ENCODE measurements at regions not wholly inside any gene's neighbourhood (a gene's known extent, or its start where the extent isn't known, plus 50 kb on each side); places are given as distances from the start of the nearest gene placed in this dataset.

DNA sequence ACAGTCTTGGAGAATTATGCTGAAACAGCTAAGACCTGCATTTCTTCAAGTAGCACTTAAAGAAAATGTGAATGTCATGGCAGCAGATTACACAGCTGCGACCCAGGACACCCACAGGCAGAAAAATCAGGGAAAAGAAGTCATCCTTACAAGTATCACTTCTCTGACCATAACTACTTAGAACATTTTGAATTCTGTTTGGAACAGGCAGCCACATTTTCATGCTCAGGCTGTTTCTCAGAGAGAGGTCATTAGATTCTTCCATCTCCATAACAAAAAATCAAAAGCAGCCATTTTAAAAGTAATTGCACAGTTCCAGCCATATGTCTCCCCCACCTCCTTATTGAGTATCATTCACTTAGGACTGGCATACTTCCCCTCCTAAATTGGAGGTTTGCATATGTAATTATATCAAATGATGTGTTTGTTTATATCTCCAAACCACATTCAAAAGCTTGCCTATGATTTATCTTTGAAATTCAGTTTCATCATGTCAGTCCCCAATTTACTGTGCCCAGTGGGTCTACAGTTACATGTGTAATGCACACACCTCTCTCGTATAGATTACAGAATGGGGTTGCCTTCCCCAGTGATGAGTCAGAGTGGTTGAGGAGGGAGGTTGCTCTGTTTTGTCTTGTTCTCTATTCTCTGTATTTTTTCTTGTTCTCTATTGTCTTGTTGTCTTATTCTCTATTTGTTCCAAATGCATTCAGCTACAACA lies 276.5 kb upstream of the MTNR1B start:
- DNase-seq (ENCODE audit: extremely low read depth, low read depth) = no peak

DNA sequence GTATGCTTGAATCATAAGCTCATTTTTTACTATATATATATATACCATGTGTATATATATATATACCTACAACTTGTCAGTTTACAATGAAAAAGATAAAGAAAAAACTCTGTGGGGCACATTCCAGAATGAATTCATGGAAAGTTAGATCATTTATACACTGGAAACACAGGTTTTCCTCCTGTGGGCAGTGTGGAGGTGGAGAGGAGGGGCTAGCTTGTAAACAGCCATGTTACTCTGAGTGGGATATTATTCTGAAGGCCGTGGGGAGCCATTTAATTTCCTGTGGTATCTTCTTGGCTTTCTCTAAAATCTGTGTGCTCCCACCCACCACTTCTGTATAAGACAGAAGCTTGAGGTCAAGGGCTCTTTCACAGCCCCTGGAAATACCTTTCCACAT lies 273.4 kb upstream of the MTNR1B start:
- no peak for DNase-seq (ENCODE audit: extremely low read depth, low read depth)

DNA sequence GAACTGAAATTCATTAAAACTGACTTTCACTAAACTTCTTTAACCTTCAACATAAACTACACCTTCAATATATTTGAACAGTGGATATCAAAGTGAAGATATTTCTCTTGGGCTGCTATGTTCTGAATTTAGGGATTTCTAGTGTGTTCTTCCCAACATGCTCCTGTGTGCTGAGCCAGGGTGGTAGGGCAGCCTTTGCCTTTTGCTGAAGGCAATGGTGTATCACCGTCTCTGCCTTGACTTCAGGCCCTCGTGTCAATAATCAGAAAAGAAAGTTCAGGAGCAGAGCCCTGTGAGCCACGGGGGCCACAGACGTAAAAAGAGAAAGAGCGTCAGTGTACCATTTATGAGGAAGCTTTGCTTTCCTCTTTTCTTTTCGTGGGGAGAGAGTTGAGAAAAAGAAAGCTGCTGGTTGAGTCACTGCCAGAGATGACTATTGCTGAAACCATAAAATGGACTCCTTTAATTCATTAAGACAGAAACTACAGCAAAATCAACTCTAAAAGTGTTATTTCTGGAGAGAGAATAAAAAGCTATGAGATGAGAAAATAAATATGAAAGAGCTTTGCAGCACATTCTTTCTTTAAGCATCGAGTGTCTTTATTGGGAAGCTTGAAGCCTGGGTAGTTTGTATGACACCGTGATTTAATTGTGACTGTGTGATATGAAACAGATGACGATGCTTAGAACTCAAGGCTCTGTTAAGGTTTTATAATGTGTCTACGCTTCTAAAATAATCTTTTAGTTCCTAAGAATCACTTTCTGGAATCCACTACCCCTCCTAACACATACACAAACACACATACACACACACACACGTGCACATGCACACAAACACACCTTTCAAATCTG lies 271.8 kb upstream of the MTNR1B start:
- no peak for DNase-seq (ENCODE audit: extremely low read depth, low read depth)

DNA sequence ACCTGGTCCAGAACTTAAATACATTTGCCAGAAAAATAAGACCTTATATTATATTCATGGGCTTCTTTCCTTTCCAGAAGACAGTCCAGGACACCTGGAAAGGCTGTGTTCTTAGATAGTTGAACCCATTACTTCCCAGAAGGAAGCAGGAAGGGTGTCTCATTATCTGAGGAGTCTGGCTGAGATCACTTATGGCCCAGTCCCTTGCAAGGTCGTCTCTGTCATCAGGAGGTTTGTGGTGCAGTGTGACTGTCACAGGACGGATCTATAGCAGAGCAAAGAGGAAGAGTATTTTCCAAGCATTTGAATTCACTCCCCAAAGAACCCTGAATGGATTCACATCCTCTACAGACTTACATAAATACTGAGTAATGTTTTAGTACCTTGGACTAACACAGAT lies 270.7 kb upstream of the MTNR1B start:
- DNase-seq (ENCODE audit: extremely low read depth, low read depth) = no peak

DNA sequence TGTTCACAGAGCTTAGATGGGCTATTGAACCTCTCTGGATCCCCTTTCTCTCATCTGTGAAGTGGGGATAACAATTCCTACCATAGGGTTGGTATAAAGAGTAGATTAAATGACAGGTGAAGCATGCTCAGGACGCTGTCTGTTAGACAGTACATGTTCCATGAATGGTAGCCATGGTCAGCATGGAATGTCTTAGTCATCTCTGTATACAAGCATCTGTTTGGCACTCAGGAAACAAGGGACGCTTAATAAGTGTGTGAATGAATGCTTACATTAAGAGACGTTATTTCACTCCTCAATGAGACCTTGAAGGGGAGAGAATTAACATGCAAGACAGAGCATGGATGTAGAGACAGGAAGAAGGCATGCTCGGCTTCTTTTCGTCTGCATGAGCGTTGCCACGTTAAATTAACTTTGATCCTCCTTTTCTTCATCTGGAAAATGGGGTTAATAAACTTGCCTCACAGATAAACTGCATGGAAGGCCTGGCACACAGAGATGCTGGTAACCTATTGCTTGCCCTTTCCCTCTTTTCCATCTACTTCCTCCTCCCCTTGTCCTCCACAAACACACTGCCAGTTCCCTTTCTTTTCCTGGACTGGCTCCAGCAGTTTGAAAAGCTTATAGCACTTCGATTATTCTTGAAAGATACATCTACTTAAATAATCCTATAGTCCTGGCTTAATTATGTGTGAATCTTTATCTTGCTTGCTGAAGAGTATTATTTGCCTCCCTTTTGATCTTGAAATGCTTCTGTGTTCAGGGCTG lies 267.2 kb upstream of the MTNR1B start:
- DNase-seq (ENCODE audit: extremely low read depth, low read depth) = no peak

DNA sequence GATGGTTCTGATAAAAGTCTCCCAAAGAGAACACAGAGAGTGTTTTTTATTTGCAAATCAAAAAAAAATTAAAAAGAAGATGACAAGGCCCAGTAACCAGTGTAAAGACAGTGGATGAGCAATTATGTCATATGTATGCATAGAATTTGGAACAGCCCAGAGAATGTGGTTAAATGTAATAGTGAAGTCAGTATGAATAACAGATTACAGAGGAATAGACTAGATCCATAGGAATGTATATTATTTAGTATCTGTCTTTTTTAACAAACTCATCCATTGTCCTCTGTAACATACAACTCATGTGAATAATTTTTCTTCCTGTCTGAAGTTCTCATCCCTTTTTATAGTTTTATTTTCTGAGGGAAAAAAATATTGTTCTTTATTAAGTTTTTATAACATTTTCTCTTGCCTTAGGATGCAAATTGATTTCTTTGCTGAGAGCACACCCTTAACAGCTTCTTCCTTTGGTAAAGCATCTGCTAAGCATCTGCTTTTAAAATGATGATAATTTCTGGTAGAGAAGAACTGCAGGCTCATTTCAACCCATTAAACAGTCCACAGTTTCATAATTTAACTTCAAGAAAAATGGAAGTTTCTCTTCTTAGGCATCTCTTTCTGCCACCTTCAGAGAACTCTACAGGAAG lies 266.5 kb upstream of the MTNR1B start:
- no peak for DNase-seq (ENCODE audit: extremely low read depth, low read depth)

DNA sequence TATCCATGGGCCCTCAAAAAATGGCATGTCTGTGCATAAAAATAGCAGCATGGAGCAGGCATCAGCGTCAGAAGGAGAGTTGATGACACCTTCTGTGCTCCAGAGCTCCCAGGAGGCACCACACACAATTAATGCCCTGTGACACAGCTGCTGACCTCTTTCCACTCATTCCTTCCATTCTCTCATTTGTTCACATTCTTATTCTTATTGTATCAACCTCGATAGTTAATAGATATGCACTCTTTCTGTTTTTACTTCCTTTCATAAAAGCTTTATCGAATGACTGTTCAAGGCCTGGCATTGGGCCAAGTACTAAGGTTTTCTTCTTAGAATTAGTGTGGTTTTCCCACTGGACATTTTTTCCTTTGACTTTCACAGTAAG lies 266.0 kb upstream of the MTNR1B start:
- DNase-seq (ENCODE audit: extremely low read depth, low read depth) = no peak

DNA sequence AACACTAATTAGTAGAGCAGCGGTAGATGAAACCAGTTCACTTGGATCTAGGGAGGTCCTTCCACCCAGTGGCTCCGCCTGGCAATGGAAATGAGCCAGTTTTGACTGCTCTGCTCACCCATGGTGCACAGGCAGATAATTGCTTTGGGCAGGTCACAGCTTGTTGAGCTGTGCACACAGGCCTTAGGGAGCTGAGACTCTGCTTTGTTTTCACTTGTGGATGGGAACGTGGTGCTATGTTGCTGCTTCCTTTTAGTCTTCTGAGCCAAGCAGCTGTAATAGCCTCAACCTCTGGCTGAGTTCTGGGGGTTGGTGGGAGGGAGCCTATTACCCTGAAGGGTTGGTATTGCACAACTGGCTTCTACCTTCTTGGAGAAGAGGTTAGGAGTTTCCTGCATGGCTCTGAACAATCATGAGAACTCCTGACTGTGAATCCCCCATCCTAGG lies 262.3 kb upstream of the MTNR1B start:
- DNase-seq (ENCODE audit: extremely low read depth, low read depth) = no peak

DNA sequence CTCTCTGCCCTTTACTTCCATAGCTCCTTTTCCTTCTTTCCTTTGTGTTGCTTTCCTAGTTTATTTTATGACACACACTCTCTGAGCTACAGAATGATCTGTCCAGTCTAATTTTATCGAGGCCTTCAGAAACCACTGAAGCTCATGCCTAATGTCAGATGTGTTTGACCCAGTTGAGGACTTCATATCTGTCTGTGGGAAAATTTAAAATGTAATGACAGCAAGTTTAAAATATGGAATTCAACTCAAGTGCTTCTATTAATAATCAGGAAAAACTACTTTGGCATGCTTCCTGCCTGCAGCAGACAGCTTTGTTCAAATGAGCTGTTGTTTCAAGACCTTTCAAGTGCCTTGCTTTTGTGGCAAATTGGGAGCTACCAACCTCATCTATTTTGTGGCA lies 261.8 kb upstream of the MTNR1B start:
- no peak for DNase-seq (ENCODE audit: extremely low read depth, low read depth)

DNA sequence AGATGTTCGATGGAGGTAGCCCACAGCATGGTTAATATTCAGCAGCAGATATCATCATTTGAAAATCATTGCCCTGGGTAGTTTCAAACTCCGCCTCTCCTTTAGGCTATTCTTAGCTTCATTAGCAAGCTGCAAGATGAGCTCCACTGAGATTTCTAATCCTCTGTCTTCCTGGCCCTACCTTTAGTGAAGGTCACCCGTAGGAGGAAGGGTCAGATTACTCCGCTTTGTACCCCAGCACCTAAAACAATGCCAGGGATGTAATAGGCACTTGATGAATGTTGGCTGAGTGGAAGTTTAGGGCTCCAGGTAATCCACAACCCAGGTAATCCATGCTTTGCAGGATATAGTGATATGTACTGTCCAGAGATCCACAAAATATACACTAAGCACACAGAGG lies 260.1 kb upstream of the MTNR1B start:
- no peak for DNase-seq (ENCODE audit: extremely low read depth, low read depth)

DNA sequence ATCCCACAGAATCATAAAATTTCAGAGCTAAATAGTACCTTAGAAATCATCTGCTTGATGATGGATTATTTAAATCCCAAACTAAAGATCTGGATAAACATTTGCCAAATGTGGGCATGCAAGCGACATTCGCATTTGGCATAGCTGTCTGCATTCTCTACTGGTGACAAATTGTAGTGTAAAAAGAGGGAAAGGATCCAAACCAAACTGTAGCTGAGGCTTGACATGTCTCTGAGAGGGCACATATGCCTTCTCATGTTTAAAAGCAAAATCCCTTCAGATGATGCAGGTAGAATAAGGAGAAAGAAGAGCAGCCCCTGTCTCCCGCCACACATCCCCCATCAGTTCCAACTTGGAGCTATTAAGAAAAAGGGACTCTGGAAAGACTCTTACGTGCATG lies 257.5 kb upstream of the MTNR1B start:
- DNase-seq (ENCODE audit: extremely low read depth, low read depth) = no peak

DNA sequence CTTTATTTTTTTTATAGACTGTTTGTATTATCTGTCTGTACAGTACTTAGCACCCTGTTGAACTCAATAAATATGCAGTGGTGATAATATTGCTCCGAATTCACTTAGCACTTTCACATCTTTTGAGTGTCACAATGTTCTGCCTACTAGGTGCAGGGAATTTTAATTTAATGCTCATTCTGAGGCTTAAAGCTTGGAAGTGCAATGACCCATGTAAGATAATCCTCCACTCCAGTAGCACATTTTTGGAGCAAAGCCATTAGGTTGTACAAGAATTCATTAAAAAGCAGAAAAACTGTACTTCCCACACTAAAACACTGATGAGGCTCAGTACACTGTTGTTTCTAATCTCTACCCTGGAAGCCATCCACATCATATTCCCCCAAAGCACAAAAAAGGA lies 255.3 kb upstream of the MTNR1B start:
- no peak for DNase-seq (ENCODE audit: extremely low read depth, low read depth)

DNA sequence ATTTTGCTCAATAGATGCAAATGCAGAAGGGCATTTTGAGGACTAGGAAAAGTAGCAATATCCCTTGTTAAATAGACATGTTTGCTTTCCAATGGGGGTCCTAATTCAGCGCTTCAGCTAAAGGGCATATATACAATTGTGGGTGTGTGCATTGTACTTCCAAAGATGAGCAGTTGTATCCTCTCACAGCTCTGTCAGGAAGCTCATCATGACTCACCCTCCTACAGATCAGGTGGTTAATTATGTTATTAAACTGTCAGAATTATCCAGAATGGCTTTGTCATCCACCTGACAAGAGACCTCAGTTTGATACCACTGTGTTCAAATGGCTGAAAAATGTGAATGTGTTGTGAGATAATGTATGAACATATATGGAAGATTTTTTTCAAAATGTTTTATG lies 252.2 kb upstream of the MTNR1B start:
- no peak for DNase-seq (ENCODE audit: extremely low read depth, low read depth)

DNA sequence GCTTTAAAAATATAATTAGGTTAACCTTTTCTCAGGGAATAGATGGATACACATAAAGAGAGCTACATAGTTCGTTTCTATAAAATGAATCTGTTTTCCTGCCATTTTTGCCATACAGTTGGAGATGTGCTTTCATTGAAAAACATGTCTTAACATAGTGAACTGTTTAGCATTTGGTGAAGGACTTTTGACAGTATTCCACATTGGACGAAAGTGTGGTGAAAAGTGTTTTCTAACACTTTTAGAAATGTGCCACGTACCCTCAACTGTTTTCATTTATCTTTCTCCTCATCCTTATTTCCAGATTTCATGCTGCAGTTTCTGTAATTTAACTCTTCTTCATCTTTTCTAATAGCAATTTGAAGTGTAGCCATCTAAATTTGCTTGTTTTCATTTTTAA lies 249.1 kb upstream of the MTNR1B start:
- DNase-seq (ENCODE audit: extremely low read depth, low read depth) = no peak

DNA sequence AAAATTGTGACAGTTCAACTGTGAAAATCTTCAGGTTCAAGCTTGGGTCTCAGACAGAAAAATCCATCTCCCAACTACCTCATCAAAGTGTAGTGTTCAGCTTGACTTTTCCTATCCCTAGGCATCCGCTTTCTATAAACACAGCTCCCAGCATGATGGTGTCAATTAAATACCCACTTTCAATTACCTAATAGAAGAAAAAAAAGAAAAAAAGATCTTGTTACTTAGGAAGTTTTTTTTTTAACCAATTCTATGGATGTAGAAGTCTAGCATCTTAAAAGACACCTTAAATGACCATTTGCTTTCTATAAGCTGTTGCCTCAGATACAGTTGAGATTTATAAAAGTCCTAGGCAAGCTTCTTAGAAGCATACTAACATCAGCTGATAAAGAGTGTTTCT lies 244.1 kb upstream of the MTNR1B start:
- DNase-seq (ENCODE audit: extremely low read depth, low read depth) = no peak

DNA sequence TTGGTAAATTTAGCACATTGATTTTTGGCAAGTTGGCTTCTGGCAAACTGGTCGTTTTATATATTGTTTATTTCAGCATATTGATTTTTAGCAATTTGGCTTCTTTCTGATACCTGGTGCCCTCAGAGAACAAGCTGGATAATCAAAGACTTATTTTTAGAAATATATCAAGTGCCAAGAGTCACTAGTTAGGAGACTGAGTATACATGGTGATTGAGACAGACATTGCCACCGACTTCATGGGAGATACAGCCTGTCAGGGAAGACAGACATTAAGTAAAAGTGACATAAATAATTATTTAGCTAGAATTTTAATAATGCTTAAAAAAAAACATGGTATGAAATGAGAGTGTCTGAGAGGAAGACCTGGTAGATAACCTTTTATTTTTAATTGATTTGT lies 242.3 kb upstream of the MTNR1B start:
- DNase-seq (ENCODE audit: extremely low read depth, low read depth) = no peak

DNA sequence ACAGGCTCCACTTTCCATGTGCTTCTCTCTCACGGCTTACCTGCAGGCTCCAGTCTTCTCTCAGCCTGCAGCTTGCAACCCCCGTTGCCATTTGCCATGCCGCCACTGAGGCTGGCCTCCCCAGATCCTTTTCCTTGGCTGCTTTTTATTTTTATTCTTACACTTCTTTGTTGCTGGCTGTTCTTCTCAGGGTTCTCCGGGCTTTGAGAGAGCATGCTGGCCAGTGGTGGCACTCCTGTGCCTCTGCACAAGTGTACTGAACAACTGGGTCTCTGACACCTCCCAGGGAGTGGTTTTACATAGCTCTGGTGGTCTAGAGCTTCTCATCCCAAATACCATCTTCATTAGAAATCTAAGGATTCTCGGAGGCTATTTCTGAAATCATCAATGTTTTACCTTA lies 241.7 kb upstream of the MTNR1B start:
- no peak for DNase-seq (ENCODE audit: extremely low read depth, low read depth)

DNA sequence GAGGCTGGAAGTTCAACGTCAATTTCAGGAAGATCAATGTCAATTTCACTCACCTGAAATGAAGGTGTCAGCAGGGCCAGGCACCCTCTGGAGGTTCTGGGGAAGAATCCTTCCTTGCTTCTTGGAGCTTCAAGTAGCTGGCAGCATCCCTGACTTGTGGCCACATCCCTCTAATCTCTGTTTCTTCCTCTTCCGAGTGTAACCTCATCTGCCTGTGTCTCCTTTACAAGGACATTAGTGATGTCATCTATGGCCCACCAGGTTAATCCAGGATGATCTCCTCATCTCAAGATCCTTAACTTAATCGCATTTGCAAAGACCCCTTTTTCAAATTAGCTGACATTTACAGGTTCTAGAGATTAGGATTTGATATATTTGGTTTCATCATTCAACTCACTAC lies 240.8 kb upstream of the MTNR1B start:
- DNase-seq (ENCODE audit: extremely low read depth, low read depth) = no peak

DNA sequence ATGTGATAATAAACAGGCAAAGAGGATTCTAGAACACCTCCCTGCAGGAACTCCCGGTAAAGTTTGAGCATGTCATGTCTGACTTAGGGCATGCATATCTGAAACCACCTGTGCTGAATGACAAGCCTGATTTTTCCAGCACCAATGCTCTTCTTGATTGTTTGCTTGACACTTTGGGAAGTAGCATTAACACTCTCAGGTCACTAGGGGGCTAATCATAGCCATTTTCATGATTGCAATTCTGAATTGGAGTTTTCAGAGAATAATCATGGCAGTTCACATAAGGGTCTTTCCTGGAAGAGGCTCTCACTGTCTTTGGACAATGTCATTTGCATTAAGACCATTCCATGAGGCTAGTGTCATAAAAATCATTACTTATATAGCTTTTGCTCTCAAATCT lies 234.4 kb upstream of the MTNR1B start:
- no peak for DNase-seq (ENCODE audit: extremely low read depth, low read depth)

DNA sequence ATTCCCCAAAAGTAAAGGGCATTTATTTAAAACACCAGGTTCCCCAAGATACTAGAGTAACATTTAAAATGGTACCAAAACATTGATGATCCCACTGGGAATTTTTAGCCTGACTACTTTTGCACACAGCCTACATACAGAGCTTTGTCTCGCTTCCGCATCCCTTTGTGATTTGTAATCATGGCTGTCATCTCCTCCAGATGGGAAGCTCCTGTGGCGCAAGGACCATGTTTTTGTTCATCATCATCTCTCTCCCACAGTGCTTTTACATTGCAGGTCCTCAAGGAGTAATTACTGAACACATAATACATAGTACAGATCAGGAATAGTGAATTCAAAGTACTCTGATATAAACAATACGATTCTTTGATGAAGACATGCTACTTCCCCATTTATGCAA lies 231.2 kb upstream of the MTNR1B start:
- no peak for DNase-seq (ENCODE audit: extremely low read depth, low read depth)

DNA sequence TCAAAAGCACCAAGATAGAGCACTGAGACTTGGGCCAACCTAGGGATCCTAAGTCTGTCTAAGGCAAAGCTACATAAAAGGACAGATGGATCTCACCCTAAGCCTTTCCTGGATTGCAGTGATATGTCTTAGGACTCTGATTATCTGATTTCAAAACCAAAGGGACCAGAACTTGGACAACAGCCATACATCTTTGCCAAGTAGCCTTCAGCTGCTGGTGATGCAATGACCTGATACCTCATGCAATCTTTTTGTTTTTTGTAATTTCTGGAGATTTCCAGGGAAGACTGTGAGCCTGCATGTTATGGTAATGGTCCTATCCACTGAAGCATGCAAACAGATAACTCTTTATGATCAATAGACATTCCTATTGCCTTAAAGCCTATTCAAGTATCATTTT lies 230.4 kb upstream of the MTNR1B start:
- no peak for DNase-seq (ENCODE audit: extremely low read depth, low read depth)

Data from NCI-H460 (cell line).